ENCODE measurements at regions not wholly inside any gene's neighbourhood (a gene's known extent, or its start where the extent isn't known, plus 50 kb on each side); places are given as distances from the start of the nearest gene placed in this dataset.
"Not testable (repeated sequence)": the region's sequence is repeated elsewhere in the genome, so short reads cannot be mapped to it uniquely, and the experiment has no call there.

GRCh38 chr1:101409102-101409501 is 172.3 kb downstream of the S1PR1 start:
- ChIA-PET CTCF (no interaction called here), POLR2A (no interaction called here)
- no peak for DNase-seq (ENCODE audit: extremely low spot score)
- TF ChIP-seq PKNOX1 (IDR thresholded peaks at IDR 0.05) (no peak), ARNT (IDR thresholded peaks at IDR 0.05) (no peak), ZNF384 (IDR thresholded peaks at IDR 0.05) (no peak), HDGF (IDR thresholded peaks at IDR 0.05; ENCODE audit: borderline replicate concordance) (no peak), CTBP1 (IDR thresholded peaks at IDR 0.05; ENCODE audit: borderline replicate concordance) (no peak), SUZ12 (IDR thresholded peaks at IDR 0.05) (no peak), ELF4 (IDR thresholded peaks at IDR 0.05) (no peak), FOXA1 (IDR thresholded peaks at IDR 0.05) (no peak), L3MBTL2 (conservative IDR thresholded peaks at IDR 0.05) (no peak), TARDBP (IDR thresholded peaks at IDR 0.05) (no peak), NFRKB (IDR thresholded peaks at IDR 0.05) (no peak), FOXK2 (IDR thresholded peaks at IDR 0.05) (no peak), SP1 (IDR thresholded peaks at IDR 0.05) (no peak), BHLHE40 (IDR thresholded peaks at IDR 0.05; ENCODE audit: borderline replicate concordance) (no peak)

GRCh38 chr1:101410048-101410878 is 173.4 kb downstream of the S1PR1 start:
- TF ChIP-seq ELF4 (IDR thresholded peaks at IDR 0.05) (no peak), PKNOX1 (IDR thresholded peaks at IDR 0.05) (no peak), TARDBP (IDR thresholded peaks at IDR 0.05) (no peak), FOXA1 (IDR thresholded peaks at IDR 0.05) (no peak), LEF1 (IDR thresholded peaks at IDR 0.05; ENCODE audit: borderline replicate concordance) (no peak), HDGF (IDR thresholded peaks at IDR 0.05; ENCODE audit: borderline replicate concordance) (no peak), FOXM1 (IDR thresholded peaks at IDR 0.05; ENCODE audit: borderline replicate concordance) (no peak), ZNF384 (IDR thresholded peaks at IDR 0.05) (no peak), L3MBTL2 (conservative IDR thresholded peaks at IDR 0.05) (no peak), BHLHE40 (IDR thresholded peaks at IDR 0.05; ENCODE audit: borderline replicate concordance) (no peak), ARNT (IDR thresholded peaks at IDR 0.05) (no peak), FOXK2 (IDR thresholded peaks at IDR 0.05) (no peak), SUZ12 (IDR thresholded peaks at IDR 0.05) (no peak), CTBP1 (IDR thresholded peaks at IDR 0.05; ENCODE audit: borderline replicate concordance) (no peak), NFRKB (IDR thresholded peaks at IDR 0.05) (no peak), SP1 (IDR thresholded peaks at IDR 0.05) (no peak)
- ChIA-PET POLR2A (no interaction called here), CTCF (interaction anchor here (1.1 kb wide), 1 partner anchor 101 kb away, joined by 3 read pairs; no protein-coding TSS in a partner anchor)
- DNase-seq (ENCODE audit: extremely low spot score): no peak

GRCh38 chr1:101420406-101420805 is 183.6 kb downstream of the S1PR1 start:
- no peak for DNase-seq (ENCODE audit: extremely low spot score)
- POLR2A ChIA-PET: no interaction called here
- CTCF ChIA-PET: no interaction called here
- no peak for TF ChIP-seq BHLHE40 (IDR thresholded peaks at IDR 0.05; ENCODE audit: borderline replicate concordance)
- TF ChIP-seq ELF4 (IDR thresholded peaks at IDR 0.05): no peak
- no peak for TF ChIP-seq SP1 (IDR thresholded peaks at IDR 0.05)
- TF ChIP-seq TARDBP (IDR thresholded peaks at IDR 0.05): no peak
- TF ChIP-seq FOXA1 (IDR thresholded peaks at IDR 0.05): no peak
- no peak for TF ChIP-seq L3MBTL2 (conservative IDR thresholded peaks at IDR 0.05)
- TF ChIP-seq NFRKB (IDR thresholded peaks at IDR 0.05): no peak
- TF ChIP-seq HDGF (IDR thresholded peaks at IDR 0.05; ENCODE audit: borderline replicate concordance): no peak

- POLR2A ChIA-PET; CTCF ChIA-PET; DNase-seq (ENCODE audit: extremely low spot score): not testable (repeated sequence)
Measured at GRCh38 chr1:101428083-101428482, 191.3 kb downstream of the S1PR1 start.

- TF ChIP-seq L3MBTL2 (conservative IDR thresholded peaks at IDR 0.05) (no peak), FOXM1 (IDR thresholded peaks at IDR 0.05; ENCODE audit: borderline replicate concordance) (no peak), FOXK2 (IDR thresholded peaks at IDR 0.05) (no peak), TARDBP (IDR thresholded peaks at IDR 0.05) (no peak)
- ChIA-PET CTCF (no interaction called here), POLR2A (no interaction called here)
- DNase-seq (ENCODE audit: extremely low spot score): no peak
Measured at GRCh38 chr1:101428562-101428961, 191.7 kb downstream of the S1PR1 start.

GRCh38 chr1:101431956-101432510 is 195.2 kb downstream of the S1PR1 start:
- CTCF ChIA-PET: no interaction called here
- DNase-seq (ENCODE audit: extremely low spot score): no peak
- POLR2A ChIA-PET: no interaction called here
- TF ChIP-seq CTBP1 (IDR thresholded peaks at IDR 0.05; ENCODE audit: borderline replicate concordance) (no peak), BHLHE40 (IDR thresholded peaks at IDR 0.05; ENCODE audit: borderline replicate concordance) (no peak)

GRCh38 chr1:101435831-101436511 is 199.2 kb downstream of the S1PR1 start:
- ChIA-PET CTCF (no interaction called here), POLR2A (no interaction called here)
- no peak for TF ChIP-seq CTBP1 (IDR thresholded peaks at IDR 0.05; ENCODE audit: borderline replicate concordance)
- no peak for TF ChIP-seq TARDBP (IDR thresholded peaks at IDR 0.05)
- no peak for TF ChIP-seq HDGF (IDR thresholded peaks at IDR 0.05; ENCODE audit: borderline replicate concordance)
- TF ChIP-seq NFRKB (IDR thresholded peaks at IDR 0.05): no peak
- no peak for TF ChIP-seq ZNF384 (IDR thresholded peaks at IDR 0.05)
- no peak for TF ChIP-seq SUZ12 (IDR thresholded peaks at IDR 0.05)
- no peak for DNase-seq (ENCODE audit: extremely low spot score)
